Liver (tissue), 8 donors: ENCODE measurements at regions not wholly inside any gene's neighbourhood (a gene's known extent, or its start where the extent isn't known, plus 50 kb on each side); places are given as distances from the start of the nearest gene placed in this dataset.

Experiments used
- DNase-seq: peaks from one replicate; pipeline ENCODE4 v3.0.0-alpha.2; 2017; ENCODE audit warnings: low spot score
- H3K27ac ChIP-seq, 2 donors: one replicate each; pipeline ENCODE4 v1.7.0; 2013; ENCODE audit warnings: inconsistent platforms in 2 of 2, low read length in 2 of 2, control low read depth in 1 of 2, low read depth in 1 of 2, mild to moderate bottlenecking in 1 of 2
- H3K27me3 ChIP-seq, 4 donors: one replicate each; pipeline versions ENCODE4 v1.6.1 to v1.7.0; 2013; ENCODE audit warnings: low read length in 3 of 4, inconsistent platforms in 1 of 4, mild to moderate bottlenecking in 1 of 4, moderate library complexity in 1 of 4; ENCODE audit not compliant: control insufficient read depth in 4 of 4, insufficient read depth in 4 of 4
- H3K36me3 ChIP-seq, 4 donors: one replicate each; pipeline versions ENCODE4 v1.6.1 to v1.7.0; 2013; ENCODE audit warnings: low read length in 3 of 4, mild to moderate bottlenecking in 3 of 4, low read depth in 1 of 4, moderate library complexity in 1 of 4; ENCODE audit not compliant: control insufficient read depth in 4 of 4, insufficient read depth in 3 of 4
- H3K4me1 ChIP-seq, 4 donors: one replicate each; pipeline versions ENCODE4 v1.6.1 to v1.7.0; 2013; ENCODE audit warnings: low read length in 3 of 4, mild to moderate bottlenecking in 3 of 4, moderate library complexity in 1 of 4; ENCODE audit not compliant: control insufficient read depth in 4 of 4, insufficient read depth in 4 of 4
- H3K4me3 ChIP-seq, 3 donors: one replicate each; pipeline versions ENCODE4 v1.6.1 to v1.7.0; 2013; ENCODE audit warnings: low read length in 3 of 3, control low read depth in 1 of 3, low read depth in 1 of 3, mild to moderate bottlenecking in 1 of 3
- H3K9ac ChIP-seq, 2 donors: one replicate each; pipeline ENCODE4 v1.7.0; 2013; ENCODE audit warnings: low read length in 2 of 2, mild to moderate bottlenecking in 2 of 2, moderate library complexity in 2 of 2, control low read depth in 1 of 2, low read depth in 1 of 2
- H3K9me3 ChIP-seq, 4 donors: one replicate each; pipeline versions ENCODE4 v1.6.1 to v1.7.0; 2013; ENCODE audit warnings: low read length in 3 of 4; ENCODE audit not compliant: control insufficient read depth in 4 of 4
- CTCF ChIP-seq: fragments of 150-350 bp; IDR thresholded peaks from 2 replicates; pipeline ENCODE4 v1.5.1; 2017; ENCODE audit warnings: improper control_type of control experiment, low read depth, low read length; ENCODE audit not compliant: missing input control
- FOXA1 ChIP-seq: IDR thresholded peaks from 2 replicates; pipeline ENCODE4 v1.6.1; 2016; ENCODE audit warnings: antibody characterized with exemption
- GABPA ChIP-seq, 2 donors: IDR thresholded peaks in 1 of 2; conservative IDR thresholded peaks in 1 of 2; 2 replicates each; pipeline ENCODE4 v1.6.1; 2016; ENCODE audit warnings: antibody characterized with exemption in 2 of 2, mild to moderate bottlenecking in 1 of 2, moderate library complexity in 1 of 2
- HNF4A ChIP-seq, 2 donors: conservative IDR thresholded peaks; 2 replicates each; pipeline ENCODE4 v1.6.1; 2016; ENCODE audit warnings: antibody characterized with exemption in 2 of 2, mild to moderate bottlenecking in 2 of 2
- HNF4G ChIP-seq: IDR thresholded peaks from 2 replicates; pipeline ENCODE4 v1.6.1; 2016; ENCODE audit warnings: antibody characterized with exemption
- JUND ChIP-seq, 2 donors: IDR thresholded peaks; 2 replicates each; pipeline ENCODE4 v1.6.1; 2016; ENCODE audit warnings: antibody characterized with exemption in 2 of 2
- NR2F2 ChIP-seq: IDR thresholded peaks from 2 replicates; pipeline ENCODE4 v1.6.1; 2016; ENCODE audit warnings: antibody characterized with exemption
- RAD21 ChIP-seq, 2 donors: IDR thresholded peaks; 2 replicates each; pipeline ENCODE4 v1.6.1; 2016; ENCODE audit warnings: antibody characterized with exemption in 2 of 2, mild to moderate bottlenecking in 2 of 2
- REST ChIP-seq: IDR thresholded peaks from 2 replicates; pipeline ENCODE4 v1.6.1; 2016; ENCODE audit warnings: antibody characterized with exemption, mild to moderate bottlenecking
- RXRA ChIP-seq, 2 donors: IDR thresholded peaks; 2 replicates each; pipeline ENCODE4 v1.6.1; 2017 to 2018; ENCODE audit warnings: antibody characterized with exemption in 2 of 2, mild to moderate bottlenecking in 1 of 2
- SP1 ChIP-seq: IDR thresholded peaks from 2 replicates; pipeline ENCODE4 v1.6.1; 2018; ENCODE audit warnings: antibody characterized with exemption, mild to moderate bottlenecking
- TAF1 ChIP-seq: conservative IDR thresholded peaks from 2 replicates; pipeline ENCODE4 v1.6.1; 2016; ENCODE audit warnings: antibody characterized with exemption, mild to moderate bottlenecking
- YY1 ChIP-seq: IDR thresholded peaks from 2 replicates; pipeline ENCODE4 v1.6.1; 2016; ENCODE audit warnings: antibody characterized with exemption, mild to moderate bottlenecking
- ZBTB33 ChIP-seq: IDR thresholded peaks from 2 replicates; pipeline ENCODE4 v1.6.1; 2016; ENCODE audit warnings: antibody characterized with exemption
- WGBS: extraction: QIAGEN DNeasy Blood & Tissue Kit; methylation state at CpG from one replicate; pipeline ENCODE4 v1.1.7; 2013; 5-methylcytosine and 5-hydroxymethylcytosine counted together
- TF ChIP-seq, protein P1 (sequence below): IDR thresholded peaks from 2 replicates; pipeline ENCODE4 v1.6.1; 2016; ENCODE audit warnings: antibody characterized with exemption
- TF ChIP-seq, protein P2 (sequence below): IDR thresholded peaks from 2 replicates; pipeline ENCODE4 v1.6.1; 2016; ENCODE audit warnings: antibody characterized with exemption
- donor health status: healthy.
- donor health status: healthy.
- donor health status: healthy.
- donor health status: healthy.
- donor health status: healthy.

GRCh38 chr13:99666146-99666805 is 165.0 kb downstream of the TM9SF2 start:
- Histone ChIP-seq H3K27me3 (no peaks in the 10 kb centered on the region), H3K36me3 (no peaks in the 10 kb centered on the region), H3K4me1 (peaks cover 0 to 18% (median 11%) of the 10 kb centered on the region in 4 donors), H3K27ac (no peak overlapping the region), H3K9me3 (no peaks in the 10 kb centered on the region), H3K4me3 (no peak overlapping the region), H3K9ac (no peak overlapping the region)
- 95% methylated on average over 8 of the region's 8 CpGs for WGBS
- TF ChIP-seq REST (no peak), NR2F2 (no peak)
- no peak for DNase-seq

- H3K36me3 ChIP-seq = no peaks in the 10 kb centered on the region
These were observed 164.4 kb downstream of the TM9SF2 start for GRCh38 chr13:99665711-99666110.

More at GRCh38 chr13:99665711-99666110, 164.4 kb downstream of the TM9SF2 start:
- Histone ChIP-seq H3K9ac (no peak overlapping the region), H3K27ac (no peak overlapping the region), H3K9me3 (no peaks in the 10 kb centered on the region), H3K27me3 (no peaks in the 10 kb centered on the region), H3K4me3 (no peak overlapping the region), H3K4me1 (peaks cover 0 to 18% (median 11%) of the 10 kb centered on the region in 4 donors)
- TF ChIP-seq YY1 (no peak), TAF1 (no peak), GABPA (IDR thresholded peaks at IDR 0.05 in 1 of 2, conservative IDR thresholded peaks at IDR 0.05 in 1 of 2) (no peak), CTCF (no peak), RAD21 (IDR thresholded peaks at IDR 0.05) (no peak), HNF4G (no peak), ZBTB33 (no peak), RXRA (IDR thresholded peaks at IDR 0.05) (no peak), FOXA1 (no peak), SP1 (no peak), REST (no peak), NR2F2 (no peak), JUND (IDR thresholded peaks at IDR 0.05) (no peak), HNF4A (conservative IDR thresholded peaks at IDR 0.05) (no peak)
- TF ChIP-seq, protein P1, sequence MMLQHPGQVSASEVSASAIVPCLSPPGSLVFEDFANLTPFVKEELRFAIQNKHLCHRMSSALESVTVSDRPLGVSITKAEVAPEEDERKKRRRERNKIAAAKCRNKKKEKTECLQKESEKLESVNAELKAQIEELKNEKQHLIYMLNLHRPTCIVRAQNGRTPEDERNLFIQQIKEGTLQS = no peak
- TF ChIP-seq, protein P2, sequence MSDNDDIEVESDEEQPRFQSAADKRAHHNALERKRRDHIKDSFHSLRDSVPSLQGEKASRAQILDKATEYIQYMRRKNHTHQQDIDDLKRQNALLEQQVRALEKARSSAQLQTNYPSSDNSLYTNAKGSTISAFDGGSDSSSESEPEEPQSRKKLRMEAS = no peak
- DNase-seq = no peak
- 97% methylated on average over 9 of the region's 9 CpGs for WGBS
